CD4-positive, alpha-beta T cell treated with Interleukin-1 beta for 1 hour (primary cell): ENCODE measurements at regions not wholly inside any gene's neighbourhood (a gene's known extent, or its start where the extent isn't known, plus 50 kb on each side); places are given as distances from the start of the nearest gene placed in this dataset.
"Not testable (repeated sequence)": the region's sequence is repeated elsewhere in the genome, so short reads cannot be mapped to it uniquely, and the experiment has no call there.

Source experiments
- DNase-seq, 2 donors: peaks; one replicate each; pipeline ENCODE4 v3.0.0-alpha.2; 2020 to 2022

GRCh38 chr3:81874738-81875137, 113.3 kb upstream of the GBE1 start:
- DNase-seq: no peak

- DNase-seq: no peak
Measured at GRCh38 chr3:81872566-81872965, 111.1 kb upstream of the GBE1 start.

- DNase-seq: no peak
Measured at GRCh38 chr3:81871358-81872155, 110.1 kb upstream of the GBE1 start.

GRCh38 chr3:81869382-81869781, 107.9 kb upstream of the GBE1 start:
- no peak for DNase-seq

- DNase-seq: no peak
Measured at GRCh38 chr3:81868597-81868996, 107.2 kb upstream of the GBE1 start.

- DNase-seq: no peak
Measured at GRCh38 chr3:81867875-81868274, 106.4 kb upstream of the GBE1 start.

- not testable (repeated sequence) for DNase-seq
Measured at GRCh38 chr3:81865164-81865563, 103.7 kb upstream of the GBE1 start.

- DNase-seq: no peak
Measured at GRCh38 chr3:81864272-81864671, 102.8 kb upstream of the GBE1 start.

- DNase-seq: no peak
Measured at GRCh38 chr3:81863756-81864155, 102.3 kb upstream of the GBE1 start.

- DNase-seq: no peak
Measured at GRCh38 chr3:81861593-81861992, 100.1 kb upstream of the GBE1 start.

GRCh38 chr3:81859524-81859923, 98.1 kb upstream of the GBE1 start:
- no peak for DNase-seq

- no peak for DNase-seq
Measured at GRCh38 chr3:81853431-81853830, 92.0 kb upstream of the GBE1 start.

GRCh38 chr3:81851176-81851575, 89.7 kb upstream of the GBE1 start:
- DNase-seq: no peak

GRCh38 chr3:81846988-81847387, 85.5 kb upstream of the GBE1 start:
- no peak for DNase-seq

GRCh38 chr3:81841540-81841939, 80.1 kb upstream of the GBE1 start:
- no peak for DNase-seq

- no peak for DNase-seq
Measured at GRCh38 chr3:81839504-81840094, 78.2 kb upstream of the GBE1 start.

- DNase-seq: no peak
Measured at GRCh38 chr3:81838457-81838856, 77.0 kb upstream of the GBE1 start.

- DNase-seq: no peak
Measured at GRCh38 chr3:81837071-81837593, 75.7 kb upstream of the GBE1 start.

GRCh38 chr3:81829937-81830336, 68.5 kb upstream of the GBE1 start:
- no peak for DNase-seq

GRCh38 chr3:81829272-81829671, 67.8 kb upstream of the GBE1 start:
- not testable (repeated sequence) for DNase-seq

GRCh38 chr3:81823882-81824395, 62.5 kb upstream of the GBE1 start:
- DNase-seq: no peak

- DNase-seq: no peak
Measured at GRCh38 chr3:81823086-81823485, 61.6 kb upstream of the GBE1 start.

- no peak for DNase-seq
Measured at GRCh38 chr3:81816473-81817250, 55.2 kb upstream of the GBE1 start.
